SK-N-SH (cell line): ENCODE measurements at regions not wholly inside any gene's neighbourhood (a gene's known extent, or its start where the extent isn't known, plus 50 kb on each side); places are given as distances from the start of the nearest gene placed in this dataset.

Experiments
- CTCF ChIA-PET: fragments of 300-600, 350-600 bp; formaldehyde crosslinking; extraction: SDS; loops from one replicate; lab custom pipeline; 2021; lab: Yijun Ruan, JAX
- POLR2A ChIA-PET: fragments of 350-600 bp; sonication (Branson Sonifier 250); formaldehyde crosslinking; extraction: SDS; loops from one replicate; lab custom pipeline; 2020; ENCODE audit warnings: antibody characterized with exemption, inconsistent platforms; lab: Yijun Ruan, JAX
- DNase-seq: peaks from one replicate; pipeline ENCODE4 v3.0.0; 2012
- H2AFZ ChIP-seq: fragments of 200-600 bp; sonication (generic); 2 replicates; pipeline ENCODE4 v1.8.1; 2016; ENCODE audit warnings: antibody characterized with exemption, mild to moderate bottlenecking, low read depth
- H3F3A ChIP-seq: fragments of 200-600 bp; sonication (generic); replicated peaks from 2 replicates; pipeline ENCODE3; 2016; ENCODE audit warnings: antibody characterized with exemption, mild to moderate bottlenecking; ENCODE audit not compliant: insufficient read depth
- H3K27ac ChIP-seq, 2 experiments: fragments of 200-500 bp in 1 of 2; fragments of 200-600 bp in 1 of 2; sonication (Bioruptor generic) in 1 of 2; sonication (generic), shearing (Covaris generic) in 1 of 2; 2 replicates each; pipeline versions ENCODE4 v1.5.1 to v1.6.1; 2014 to 2016; ENCODE audit warnings: low read depth in 2 of 2, inconsistent platforms in 1 of 2, low read length in 1 of 2, mild to moderate bottlenecking in 1 of 2, mixed read lengths in 1 of 2
- H3K27me3 ChIP-seq: fragments of 200-600 bp; sonication (generic), shearing (Covaris generic); 2 replicates; pipeline ENCODE4 v1.6.1; 2016; ENCODE audit warnings: mixed run types; ENCODE audit not compliant: insufficient read depth
- H3K36me3 ChIP-seq, 2 experiments: fragments of 200-500 bp in 1 of 2; fragments of 200-600 bp in 1 of 2; sonication (Bioruptor generic) in 1 of 2; sonication (generic) in 1 of 2; replicated peaks in 1 of 2; 2 replicates each; pipeline versions ENCODE3 to v1.5.1; 2014 to 2016; ENCODE audit warnings: low read length in 1 of 2, mild to moderate bottlenecking in 1 of 2; ENCODE audit not compliant: insufficient read depth in 2 of 2, control insufficient read depth in 1 of 2
- H3K4me1 ChIP-seq, 2 experiments: fragments of 200-500 bp in 1 of 2; fragments of 200-600 bp in 1 of 2; sonication (Bioruptor generic) in 1 of 2; sonication (generic), shearing (Covaris generic) in 1 of 2; 2 replicates each; pipeline versions ENCODE4 v1.5.1 to v1.6.1; 2014 to 2016; ENCODE audit warnings: low read depth in 1 of 2, low read length in 1 of 2, mixed run types in 1 of 2; ENCODE audit not compliant: insufficient read depth in 2 of 2, control insufficient read depth in 1 of 2
- H3K4me2 ChIP-seq: fragments of 200-600 bp; sonication (generic), shearing (Covaris generic); 2 replicates; pipeline ENCODE4 v1.6.1; 2017; ENCODE audit warnings: mixed run types
- H3K4me3 ChIP-seq, 2 experiments: fragments of 200-500 bp in 1 of 2; fragments of 200-600 bp in 1 of 2; sonication (Bioruptor generic) in 1 of 2; sonication (generic), shearing (Covaris generic) in 1 of 2; 2 replicates each; pipeline versions ENCODE4 v1.5.1 to v1.8.1; 2014 to 2016; ENCODE audit warnings: low read depth in 2 of 2, inconsistent platforms in 1 of 2, low read length in 1 of 2, mild to moderate bottlenecking in 1 of 2, mixed read lengths in 1 of 2, moderate library complexity in 1 of 2
- H3K79me2 ChIP-seq: fragments of 200-600 bp; sonication (generic); 2 replicates; pipeline ENCODE4 v1.8.1; 2017; ENCODE audit warnings: mild to moderate bottlenecking; ENCODE audit not compliant: insufficient read depth
- H3K9ac ChIP-seq: fragments of 200-600 bp; sonication (generic); 2 replicates; pipeline ENCODE4 v1.6.1; 2017; ENCODE audit warnings: mixed run types
- H3K9me2 ChIP-seq: fragments of 200-600 bp; sonication (generic); 2 replicates; pipeline ENCODE4 v1.6.1; 2017; ENCODE audit warnings: mixed run types
- H3K9me3 ChIP-seq: fragments of 200-600 bp; sonication (generic); 2 replicates; pipeline ENCODE4 v1.6.1; 2017; ENCODE audit warnings: mixed run types, mild to moderate bottlenecking, moderate library complexity
- H4K20me1 ChIP-seq: fragments of 200-600 bp; sonication (generic); 2 replicates; pipeline ENCODE4 v1.6.1; 2017; ENCODE audit warnings: mild to moderate bottlenecking, mixed run types; ENCODE audit not compliant: insufficient read depth
- CHD2 ChIP-seq: fragments of 150-350 bp; IDR thresholded peaks from 2 replicates; pipeline ENCODE4 v1.6.1; 2018; ENCODE audit warnings: low read length; ENCODE audit not compliant: partially characterized antibody
- FOXM1 ChIP-seq: IDR thresholded peaks from 2 replicates; pipeline ENCODE4 v1.4.0; 2012; ENCODE audit warnings: low read depth, mild to moderate bottlenecking
- GABPA ChIP-seq: IDR thresholded peaks from 2 replicates; pipeline ENCODE4 v1.4.0; 2012; ENCODE audit warnings: low read depth, mild to moderate bottlenecking
- MEF2A ChIP-seq: IDR thresholded peaks from 2 replicates; pipeline ENCODE4 v1.4.0; 2012; ENCODE audit warnings: low read depth, borderline replicate concordance
- MXI1 ChIP-seq: IDR thresholded peaks from 2 replicates; pipeline ENCODE4 v1.6.1; 2012; ENCODE audit warnings: mild to moderate bottlenecking, low read depth, low read length, improper control_type of control experiment
- NRF1 ChIP-seq: IDR thresholded peaks from 2 replicates; pipeline ENCODE4 v1.6.1; 2012; ENCODE audit warnings: low read depth, mild to moderate bottlenecking, low read length
- POLR2AphosphoS5 ChIP-seq: IDR thresholded peaks from 2 replicates; pipeline ENCODE4 v1.6.1; 2012; ENCODE audit warnings: low read depth, low read length
- RAD21 ChIP-seq: IDR thresholded peaks from 2 replicates; pipeline ENCODE4 v1.6.1; 2012; ENCODE audit warnings: mild to moderate bottlenecking, low read length
- RCOR1 ChIP-seq: fragments of 150-350 bp; IDR thresholded peaks from 2 replicates; pipeline ENCODE4 v1.6.1; 2017; ENCODE audit warnings: antibody characterized with exemption, low read length
- RFX5 ChIP-seq: IDR thresholded peaks from 2 replicates; pipeline ENCODE4 v1.6.1; 2012; ENCODE audit warnings: mild to moderate bottlenecking, improper control_type of control experiment, low read length
- RXRA ChIP-seq: IDR thresholded peaks from 2 replicates; pipeline ENCODE4 v1.4.0; 2012; ENCODE audit warnings: low read depth, mild to moderate bottlenecking, borderline replicate concordance
- SMC3 ChIP-seq: IDR thresholded peaks from 2 replicates; pipeline ENCODE4 v1.6.1; 2012; ENCODE audit warnings: low read depth, low read length, improper control_type of control experiment
- TAF1 ChIP-seq: IDR thresholded peaks from 2 replicates; pipeline ENCODE4 v1.6.1; 2012; ENCODE audit warnings: low read depth, mild to moderate bottlenecking, low read length, moderate library complexity, borderline replicate concordance
- WGBS: methylation state at CpG from one replicate; pipeline ENCODE4 v1.1.6; 2017; ENCODE audit warnings: low lambda C conversion rate; 5-methylcytosine and 5-hydroxymethylcytosine counted together
- TF ChIP-seq, protein P1 (sequence below): IDR thresholded peaks from 2 replicates; pipeline ENCODE4 v1.4.0; 2012; ENCODE audit warnings: low read depth, borderline replicate concordance
- TF ChIP-seq, protein P2 (sequence below): fragments of 200-600 bp; sonication (generic); IDR thresholded peaks from 2 replicates; pipeline ENCODE4 v1.6.1; 2017; ENCODE audit warnings: antibody characterized with exemption, mild to moderate bottlenecking, moderate library complexity
- TF ChIP-seq, protein P3 (sequence below): IDR thresholded peaks from 2 replicates; pipeline ENCODE4 v1.4.0; 2012; ENCODE audit warnings: low read depth, borderline replicate concordance
- TF ChIP-seq, protein P4 (sequence below): fragments of 150-350 bp; IDR thresholded peaks from 2 replicates; pipeline ENCODE4 v1.6.1; 2016; ENCODE audit warnings: mild to moderate bottlenecking, low read depth, low read length
- TF ChIP-seq, protein P5 (sequence below): IDR thresholded peaks from 2 replicates; pipeline ENCODE4; 2012
- TF ChIP-seq, protein P6 (sequence below): fragments of 150-350 bp; IDR thresholded peaks from 2 replicates; pipeline ENCODE4 v1.6.1; 2017; ENCODE audit warnings: antibody characterized with exemption, low read length, low read depth, borderline replicate concordance
- TF ChIP-seq, protein P7 (sequence below): IDR thresholded peaks from 2 replicates; pipeline ENCODE4 v1.4.0; 2012; ENCODE audit warnings: low read depth

DNA sequence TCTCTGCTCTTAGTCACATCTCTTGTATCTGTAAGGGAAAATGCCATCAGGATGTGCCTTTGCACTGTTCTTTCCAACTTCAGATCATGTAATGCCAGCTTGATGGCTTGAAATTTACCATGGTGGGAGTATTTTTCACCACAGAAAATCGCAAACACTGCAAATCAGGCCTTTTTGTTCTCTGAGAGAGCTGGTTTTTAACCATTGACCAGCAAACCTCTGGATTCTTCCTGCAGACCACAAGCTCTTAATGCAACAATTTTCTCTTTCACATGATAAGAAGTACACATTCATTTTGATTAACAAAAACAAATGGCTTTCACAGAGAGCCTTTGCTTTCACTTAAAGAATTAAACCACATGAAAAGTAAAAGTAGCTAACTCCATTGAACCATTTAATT is 145.4 kb upstream of the NEBL start (continued):
- TF ChIP-seq, protein P1, sequence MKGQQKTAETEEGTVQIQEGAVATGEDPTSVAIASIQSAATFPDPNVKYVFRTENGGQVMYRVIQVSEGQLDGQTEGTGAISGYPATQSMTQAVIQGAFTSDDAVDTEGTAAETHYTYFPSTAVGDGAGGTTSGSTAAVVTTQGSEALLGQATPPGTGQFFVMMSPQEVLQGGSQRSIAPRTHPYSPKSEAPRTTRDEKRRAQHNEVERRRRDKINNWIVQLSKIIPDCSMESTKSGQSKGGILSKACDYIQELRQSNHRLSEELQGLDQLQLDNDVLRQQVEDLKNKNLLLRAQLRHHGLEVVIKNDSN = no peak
- TF ChIP-seq RCOR1 (no peak), GABPA (no peak), NRF1 (no peak)
- TF ChIP-seq, protein P2, sequence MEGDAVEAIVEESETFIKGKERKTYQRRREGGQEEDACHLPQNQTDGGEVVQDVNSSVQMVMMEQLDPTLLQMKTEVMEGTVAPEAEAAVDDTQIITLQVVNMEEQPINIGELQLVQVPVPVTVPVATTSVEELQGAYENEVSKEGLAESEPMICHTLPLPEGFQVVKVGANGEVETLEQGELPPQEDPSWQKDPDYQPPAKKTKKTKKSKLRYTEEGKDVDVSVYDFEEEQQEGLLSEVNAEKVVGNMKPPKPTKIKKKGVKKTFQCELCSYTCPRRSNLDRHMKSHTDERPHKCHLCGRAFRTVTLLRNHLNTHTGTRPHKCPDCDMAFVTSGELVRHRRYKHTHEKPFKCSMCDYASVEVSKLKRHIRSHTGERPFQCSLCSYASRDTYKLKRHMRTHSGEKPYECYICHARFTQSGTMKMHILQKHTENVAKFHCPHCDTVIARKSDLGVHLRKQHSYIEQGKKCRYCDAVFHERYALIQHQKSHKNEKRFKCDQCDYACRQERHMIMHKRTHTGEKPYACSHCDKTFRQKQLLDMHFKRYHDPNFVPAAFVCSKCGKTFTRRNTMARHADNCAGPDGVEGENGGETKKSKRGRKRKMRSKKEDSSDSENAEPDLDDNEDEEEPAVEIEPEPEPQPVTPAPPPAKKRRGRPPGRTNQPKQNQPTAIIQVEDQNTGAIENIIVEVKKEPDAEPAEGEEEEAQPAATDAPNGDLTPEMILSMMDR = no peak
- TF ChIP-seq, all 33 proteins: peak for 0

DNA sequence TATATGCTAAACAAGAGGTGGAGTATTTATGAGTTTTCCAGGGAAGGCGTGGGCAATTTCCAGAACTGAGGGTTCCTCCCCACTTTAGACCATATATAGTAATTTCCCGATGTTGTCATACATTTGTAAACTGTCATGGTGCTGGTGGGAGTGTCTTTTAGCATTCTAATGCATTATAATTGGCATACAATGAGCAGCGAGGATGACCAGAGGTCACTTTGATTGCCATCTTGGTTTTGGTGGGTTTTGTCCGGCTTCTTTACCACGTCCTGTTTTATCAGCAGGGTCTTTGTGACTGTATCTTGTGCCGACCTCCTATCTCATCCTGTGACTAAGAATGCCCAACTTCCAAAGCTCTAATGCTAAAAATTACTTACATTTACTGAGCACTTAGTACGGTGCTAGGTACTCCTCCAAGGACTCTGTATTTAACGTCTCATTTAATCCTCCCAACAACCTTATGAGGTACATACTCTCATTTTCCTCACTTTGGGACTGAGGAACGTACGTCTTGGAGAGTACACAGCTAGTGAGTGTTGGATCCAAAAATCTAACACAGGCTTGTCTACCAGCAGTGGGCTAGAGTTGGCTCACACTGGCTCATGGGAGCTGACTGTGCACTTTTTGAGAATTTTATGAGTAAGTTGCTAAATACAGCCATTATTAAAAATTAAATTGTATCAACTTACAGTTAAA is 144.8 kb upstream of the NEBL start:
- CTCF ChIA-PET = interaction anchor here (0.9 to 2.2 kb wide), 6 partner anchors 10 to 21 kb away, joined by 3 to 8 read pairs (median 3); no protein-coding TSS in a partner anchor
- Histone ChIP-seq H3K27me3 (no peaks in the 10 kb centered on the region), H3K9me2 (no peaks in the 10 kb centered on the region), H3K36me3 (no peaks in the 10 kb centered on the region), H3K4me1 (peaks cover 0 to 8% of the 10 kb centered on the region in 2 experiments; a peak in 2 of 4 replicates), H3K79me2 (no peaks in the 10 kb centered on the region), H3K4me3 (no peak overlapping the region), H3K4me2 (no peak overlapping the region), H3K27ac (peak overlapping the region in 1 of 2 experiments; percentile 82; a peak in 2 of 4 replicates), H3K9ac (no peak overlapping the region), H3F3A (no peaks in the 10 kb centered on the region), H2AFZ (no peak overlapping the region), H3K9me3 (no peaks in the 10 kb centered on the region), H4K20me1 (no peaks in the 10 kb centered on the region)
- DNase-seq = no peak
- WGBS = 70% methylated on average over 10 of the region's 10 CpGs
- POLR2A ChIA-PET = no interaction called here
- TF ChIP-seq MEF2A (no peak), SMC3 (no peak), MXI1 (no peak), CHD2 (no peak), POLR2AphosphoS5 (no peak), RFX5 (no peak), GABPA (no peak), RAD21 (no peak), FOXM1 (no peak), TAF1 (no peak), RXRA (no peak)
- TF ChIP-seq, protein P3, sequence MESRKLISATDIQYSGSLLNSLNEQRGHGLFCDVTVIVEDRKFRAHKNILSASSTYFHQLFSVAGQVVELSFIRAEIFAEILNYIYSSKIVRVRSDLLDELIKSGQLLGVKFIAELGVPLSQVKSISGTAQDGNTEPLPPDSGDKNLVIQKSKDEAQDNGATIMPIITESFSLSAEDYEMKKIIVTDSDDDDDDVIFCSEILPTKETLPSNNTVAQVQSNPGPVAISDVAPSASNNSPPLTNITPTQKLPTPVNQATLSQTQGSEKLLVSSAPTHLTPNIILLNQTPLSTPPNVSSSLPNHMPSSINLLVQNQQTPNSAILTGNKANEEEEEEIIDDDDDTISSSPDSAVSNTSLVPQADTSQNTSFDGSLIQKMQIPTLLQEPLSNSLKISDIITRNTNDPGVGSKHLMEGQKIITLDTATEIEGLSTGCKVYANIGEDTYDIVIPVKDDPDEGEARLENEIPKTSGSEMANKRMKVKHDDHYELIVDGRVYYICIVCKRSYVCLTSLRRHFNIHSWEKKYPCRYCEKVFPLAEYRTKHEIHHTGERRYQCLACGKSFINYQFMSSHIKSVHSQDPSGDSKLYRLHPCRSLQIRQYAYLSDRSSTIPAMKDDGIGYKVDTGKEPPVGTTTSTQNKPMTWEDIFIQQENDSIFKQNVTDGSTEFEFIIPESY = no peak
- TF ChIP-seq, protein P2 = no peak
- TF ChIP-seq, protein P4, sequence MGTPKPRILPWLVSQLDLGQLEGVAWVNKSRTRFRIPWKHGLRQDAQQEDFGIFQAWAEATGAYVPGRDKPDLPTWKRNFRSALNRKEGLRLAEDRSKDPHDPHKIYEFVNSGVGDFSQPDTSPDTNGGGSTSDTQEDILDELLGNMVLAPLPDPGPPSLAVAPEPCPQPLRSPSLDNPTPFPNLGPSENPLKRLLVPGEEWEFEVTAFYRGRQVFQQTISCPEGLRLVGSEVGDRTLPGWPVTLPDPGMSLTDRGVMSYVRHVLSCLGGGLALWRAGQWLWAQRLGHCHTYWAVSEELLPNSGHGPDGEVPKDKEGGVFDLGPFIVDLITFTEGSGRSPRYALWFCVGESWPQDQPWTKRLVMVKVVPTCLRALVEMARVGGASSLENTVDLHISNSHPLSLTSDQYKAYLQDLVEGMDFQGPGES = no peak
- TF ChIP-seq, protein P5, sequence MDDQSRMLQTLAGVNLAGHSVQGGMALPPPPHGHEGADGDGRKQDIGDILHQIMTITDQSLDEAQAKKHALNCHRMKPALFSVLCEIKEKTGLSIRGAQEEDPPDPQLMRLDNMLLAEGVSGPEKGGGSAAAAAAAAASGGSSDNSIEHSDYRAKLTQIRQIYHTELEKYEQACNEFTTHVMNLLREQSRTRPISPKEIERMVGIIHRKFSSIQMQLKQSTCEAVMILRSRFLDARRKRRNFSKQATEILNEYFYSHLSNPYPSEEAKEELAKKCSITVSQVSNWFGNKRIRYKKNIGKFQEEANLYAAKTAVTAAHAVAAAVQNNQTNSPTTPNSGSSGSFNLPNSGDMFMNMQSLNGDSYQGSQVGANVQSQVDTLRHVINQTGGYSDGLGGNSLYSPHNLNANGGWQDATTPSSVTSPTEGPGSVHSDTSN = no peak
- TF ChIP-seq, protein P6, sequence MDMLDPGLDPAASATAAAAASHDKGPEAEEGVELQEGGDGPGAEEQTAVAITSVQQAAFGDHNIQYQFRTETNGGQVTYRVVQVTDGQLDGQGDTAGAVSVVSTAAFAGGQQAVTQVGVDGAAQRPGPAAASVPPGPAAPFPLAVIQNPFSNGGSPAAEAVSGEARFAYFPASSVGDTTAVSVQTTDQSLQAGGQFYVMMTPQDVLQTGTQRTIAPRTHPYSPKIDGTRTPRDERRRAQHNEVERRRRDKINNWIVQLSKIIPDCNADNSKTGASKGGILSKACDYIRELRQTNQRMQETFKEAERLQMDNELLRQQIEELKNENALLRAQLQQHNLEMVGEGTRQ = no peak
- TF ChIP-seq, protein P7, sequence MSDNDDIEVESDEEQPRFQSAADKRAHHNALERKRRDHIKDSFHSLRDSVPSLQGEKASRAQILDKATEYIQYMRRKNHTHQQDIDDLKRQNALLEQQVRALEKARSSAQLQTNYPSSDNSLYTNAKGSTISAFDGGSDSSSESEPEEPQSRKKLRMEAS = no peak
